Iris pigment epithelial cell (primary cell): ENCODE measurements at regions not wholly inside any gene's neighbourhood (a gene's known extent, or its start where the extent isn't known, plus 50 kb on each side); places are given as distances from the start of the nearest gene placed in this dataset.

Source experiments
- DNase-seq: peaks from one replicate; pipeline ENCODE4 v3.0.0-alpha.2; 2011; ENCODE audit warnings: low read depth

DNA sequence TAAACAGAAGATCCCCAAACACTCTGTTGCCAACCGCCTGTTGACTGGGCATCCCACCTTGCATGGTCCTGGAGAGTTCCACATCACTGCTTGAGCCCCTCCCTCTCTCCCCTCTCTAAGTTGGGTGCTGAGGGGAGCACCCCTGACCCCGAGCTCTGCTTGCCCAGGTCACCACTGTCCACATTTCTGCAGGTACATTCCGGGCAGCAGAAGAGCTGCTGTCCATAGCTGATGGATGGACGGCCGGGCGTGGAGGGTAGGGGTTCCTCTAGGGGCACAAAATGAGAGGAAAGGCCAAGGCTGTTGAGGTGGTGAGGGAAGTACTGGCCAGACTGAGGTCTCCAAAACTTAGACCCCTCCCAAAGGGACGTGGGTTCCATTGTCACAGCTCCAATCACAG is 227.4 kb upstream of the PPP2R2D start:
- DNase-seq = no peak

DNA sequence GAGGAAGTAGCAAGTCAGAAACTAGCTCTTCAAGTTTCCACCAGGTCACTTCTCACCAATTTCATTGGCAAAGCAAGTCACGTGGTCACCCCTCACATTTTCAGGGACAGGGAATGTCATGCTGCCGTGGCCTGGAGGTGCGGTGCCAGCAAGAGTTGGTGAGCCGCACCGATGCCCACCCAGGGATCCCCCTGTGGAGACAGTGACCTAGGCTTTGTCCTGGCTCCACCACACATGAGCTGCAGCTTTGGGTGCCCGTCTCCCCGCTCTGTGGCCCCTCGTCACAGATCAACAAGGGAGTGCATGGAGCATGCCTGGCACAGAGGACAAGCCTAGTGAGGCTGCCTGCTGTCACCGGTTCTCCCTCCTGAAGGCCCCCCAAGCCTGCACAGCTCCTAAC is 226.7 kb upstream of the PPP2R2D start:
- DNase-seq = no peak

DNA sequence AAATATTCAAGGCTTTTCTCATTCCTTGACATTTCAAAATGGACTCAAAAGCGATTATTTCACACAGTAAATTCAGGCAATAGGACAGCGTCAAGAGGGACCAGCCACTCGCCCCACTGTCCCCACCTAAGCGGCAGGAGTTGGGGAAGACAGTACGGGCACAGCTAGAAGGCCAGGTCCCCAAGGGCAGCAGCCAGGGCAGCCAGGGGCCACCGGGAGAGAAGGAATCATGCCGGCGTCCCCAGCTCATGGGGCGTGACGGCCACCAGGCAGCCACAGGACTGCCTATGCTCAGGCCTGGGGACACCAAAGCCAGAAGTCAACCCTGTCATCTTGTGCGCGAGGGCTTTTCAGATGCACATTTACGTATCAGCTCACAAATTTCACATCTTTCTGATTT is 225.7 kb upstream of the PPP2R2D start:
- no peak for DNase-seq

DNA sequence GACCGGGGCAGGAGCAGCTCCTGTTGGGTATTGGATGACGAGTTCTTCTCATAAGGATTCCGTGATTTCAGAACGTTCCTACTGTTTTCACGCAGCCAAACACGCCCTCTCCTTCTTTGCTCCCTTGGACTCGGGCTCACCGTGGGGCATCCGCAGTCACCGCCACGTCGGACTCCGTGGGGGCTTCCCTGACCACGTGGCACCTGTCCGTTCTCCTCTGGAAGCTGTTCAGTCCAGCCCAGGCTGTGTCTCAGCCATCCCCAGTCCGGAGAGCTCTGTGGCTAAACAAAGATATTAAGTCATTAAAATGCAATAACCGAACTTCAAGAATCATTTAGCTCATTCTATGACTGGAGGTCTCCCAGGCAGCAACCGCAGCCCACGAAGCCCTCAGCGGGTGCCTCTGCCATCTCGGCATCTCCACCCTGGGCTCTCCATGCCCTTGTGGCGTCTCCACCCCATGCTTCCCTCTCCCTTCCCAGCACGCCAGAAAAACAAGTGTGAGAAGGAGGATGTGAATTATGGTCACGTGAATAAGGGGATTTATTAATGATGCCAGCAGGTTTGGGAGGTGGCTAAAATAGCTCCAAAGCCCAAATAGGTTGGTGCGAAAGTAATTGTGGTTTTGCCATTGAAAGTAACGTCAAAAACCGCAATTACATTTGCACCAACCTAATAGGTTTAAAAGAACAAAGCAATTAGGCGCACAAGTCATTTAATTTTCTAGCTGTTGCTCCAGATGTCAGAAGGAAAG is 224.6 kb upstream of the PPP2R2D start:
- no peak for DNase-seq

DNA sequence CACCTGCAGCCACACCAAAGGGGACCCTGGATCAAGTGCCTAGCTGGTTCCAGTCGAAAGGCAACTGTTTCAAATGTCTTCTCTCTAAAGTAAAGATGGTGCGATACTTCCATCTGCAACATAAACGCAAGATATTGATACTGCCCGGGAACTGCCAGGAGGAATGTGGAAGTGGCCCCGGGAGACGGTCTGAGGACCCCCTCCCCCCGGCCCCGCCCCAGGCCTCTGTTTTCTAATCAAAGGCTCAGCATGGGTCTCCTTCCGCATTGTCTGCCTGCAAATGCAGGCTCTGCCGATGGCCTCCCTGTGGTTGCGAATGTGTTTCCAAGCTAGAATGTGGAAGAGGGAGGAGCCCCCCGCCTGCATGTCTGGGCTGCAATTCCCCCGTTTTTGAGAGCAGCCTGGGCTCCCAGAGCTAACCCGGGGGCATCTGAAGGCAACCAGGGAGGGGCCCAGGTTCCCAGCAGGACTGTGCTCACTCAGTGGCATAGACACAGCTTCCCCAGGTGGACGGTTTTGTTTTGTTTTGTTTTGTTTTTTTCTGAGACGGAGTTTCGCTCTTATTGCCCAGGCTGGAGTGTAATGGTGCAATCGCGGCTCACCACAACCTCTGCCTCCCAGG is 223.9 kb upstream of the PPP2R2D start:
- no peak for DNase-seq

DNA sequence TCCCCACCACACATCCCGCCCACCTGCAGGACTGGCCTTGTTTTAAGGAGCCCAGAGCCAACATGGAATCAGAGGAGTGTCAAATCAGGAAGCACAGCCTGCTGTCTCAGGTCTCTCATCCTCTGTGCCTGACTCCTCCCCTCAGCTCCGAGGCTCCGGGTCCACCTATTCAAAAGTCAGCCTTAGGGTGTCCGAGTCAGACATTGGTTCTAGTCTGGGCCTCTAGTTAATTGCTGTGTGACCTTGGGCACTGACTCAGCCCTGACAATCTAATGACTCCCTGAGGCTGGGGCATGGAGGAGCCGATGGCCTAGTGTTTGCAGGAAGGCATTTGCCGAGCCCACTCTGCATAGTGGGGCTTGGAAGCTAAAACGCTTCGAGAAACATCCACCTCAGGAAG is 223.1 kb upstream of the PPP2R2D start:
- no peak for DNase-seq

DNA sequence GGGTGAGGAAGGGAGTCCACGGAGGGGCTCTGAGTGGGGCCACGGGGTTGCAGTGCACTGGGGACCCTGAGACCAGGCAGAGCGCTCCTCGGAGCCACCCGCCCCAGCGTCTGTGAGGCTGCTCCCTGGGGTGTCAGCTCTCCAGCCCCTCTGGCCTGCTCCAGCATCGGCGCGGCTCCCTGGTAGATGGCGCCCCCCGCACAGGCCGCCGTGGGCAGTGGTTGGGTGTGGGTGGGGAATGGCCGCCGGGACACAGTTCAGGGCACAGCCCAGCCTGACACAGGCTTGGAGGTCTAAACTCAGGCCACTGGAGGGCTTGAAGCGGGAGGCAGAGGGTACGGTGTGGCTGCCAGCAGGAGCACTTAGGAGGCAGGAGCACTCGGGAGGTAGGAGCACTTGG is 222.6 kb upstream of the PPP2R2D start:
- no peak for DNase-seq

DNA sequence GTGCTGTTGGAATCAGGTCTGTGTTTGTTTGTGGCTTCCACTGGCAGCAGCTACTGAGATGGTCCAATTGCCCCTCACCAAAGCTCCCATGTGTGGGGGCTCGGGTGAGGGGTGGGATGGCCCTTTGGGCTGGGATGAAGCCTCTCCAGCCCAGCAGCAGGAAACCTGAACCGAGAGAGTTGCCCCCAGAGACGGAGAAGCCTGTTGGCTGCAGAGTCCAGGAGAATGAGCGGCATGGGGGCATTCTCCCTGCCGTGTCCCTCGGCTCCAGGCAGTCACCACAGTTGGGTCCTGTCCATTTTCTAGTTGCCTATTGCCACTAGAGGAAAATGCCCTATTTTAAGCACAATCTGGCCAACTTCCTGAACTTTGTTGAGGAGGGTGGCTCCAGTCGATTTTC is 222.2 kb upstream of the PPP2R2D start:
- no peak for DNase-seq

DNA sequence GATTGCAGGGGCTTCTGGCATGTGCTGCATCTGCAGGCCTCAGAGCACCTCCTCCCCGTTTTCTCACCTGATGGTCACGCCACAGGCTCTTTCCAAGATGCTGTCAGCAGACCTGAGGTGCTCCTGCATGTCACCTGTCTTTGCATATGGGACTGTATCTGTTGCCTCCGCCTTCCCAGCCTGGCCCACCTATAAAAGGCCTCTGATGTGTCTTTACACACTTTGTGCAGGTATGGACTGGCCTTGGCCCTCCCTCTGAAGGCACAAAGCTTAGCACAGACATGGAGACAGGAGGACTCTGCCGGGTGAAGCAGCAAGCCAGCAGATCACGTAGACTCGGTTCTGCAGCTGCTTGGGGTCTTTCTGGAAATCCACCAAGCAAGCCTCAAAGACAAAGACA is 220.9 kb upstream of the PPP2R2D start:
- DNase-seq = no peak

DNA sequence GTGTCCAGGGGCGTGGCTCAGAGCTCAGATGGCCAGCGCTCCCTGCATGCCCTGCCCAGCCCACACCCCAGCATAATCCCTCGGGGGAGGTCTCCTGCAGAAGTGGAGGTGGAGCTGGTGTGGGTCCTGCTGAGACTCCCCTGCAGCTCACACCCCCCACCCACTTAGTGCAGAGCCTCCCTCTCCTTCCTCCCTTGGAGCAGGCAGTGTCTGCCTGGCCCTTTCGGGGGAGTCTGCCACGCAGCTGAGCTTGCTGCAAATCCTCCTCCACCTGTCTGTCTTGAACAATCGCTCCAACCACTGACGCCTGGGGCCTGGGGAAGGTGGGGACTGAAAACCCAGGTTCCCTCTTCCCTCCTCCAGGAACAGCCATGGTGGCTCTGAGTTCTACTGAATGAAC is 219.7 kb upstream of the PPP2R2D start:
- DNase-seq = no peak

DNA sequence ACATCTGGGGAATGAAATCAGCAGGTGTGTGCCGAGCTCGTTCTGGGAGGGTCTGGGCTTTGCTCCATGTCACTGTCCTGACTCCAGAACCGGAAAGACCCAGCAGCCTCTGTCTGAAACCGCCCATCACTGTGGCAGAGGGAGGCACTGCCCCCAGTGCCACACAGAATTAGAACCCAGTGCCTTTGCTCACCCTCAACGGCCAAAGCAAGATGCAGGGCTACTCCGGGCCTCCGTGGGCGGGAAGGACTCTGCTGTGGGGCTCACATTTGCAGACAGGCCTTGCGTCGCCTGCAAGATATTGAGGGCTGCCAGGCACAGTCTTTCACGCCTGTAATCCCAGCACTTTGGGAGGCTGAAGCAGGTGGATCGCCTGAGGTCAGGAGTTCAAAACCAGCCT is 219.2 kb upstream of the PPP2R2D start:
- no peak for DNase-seq

DNA sequence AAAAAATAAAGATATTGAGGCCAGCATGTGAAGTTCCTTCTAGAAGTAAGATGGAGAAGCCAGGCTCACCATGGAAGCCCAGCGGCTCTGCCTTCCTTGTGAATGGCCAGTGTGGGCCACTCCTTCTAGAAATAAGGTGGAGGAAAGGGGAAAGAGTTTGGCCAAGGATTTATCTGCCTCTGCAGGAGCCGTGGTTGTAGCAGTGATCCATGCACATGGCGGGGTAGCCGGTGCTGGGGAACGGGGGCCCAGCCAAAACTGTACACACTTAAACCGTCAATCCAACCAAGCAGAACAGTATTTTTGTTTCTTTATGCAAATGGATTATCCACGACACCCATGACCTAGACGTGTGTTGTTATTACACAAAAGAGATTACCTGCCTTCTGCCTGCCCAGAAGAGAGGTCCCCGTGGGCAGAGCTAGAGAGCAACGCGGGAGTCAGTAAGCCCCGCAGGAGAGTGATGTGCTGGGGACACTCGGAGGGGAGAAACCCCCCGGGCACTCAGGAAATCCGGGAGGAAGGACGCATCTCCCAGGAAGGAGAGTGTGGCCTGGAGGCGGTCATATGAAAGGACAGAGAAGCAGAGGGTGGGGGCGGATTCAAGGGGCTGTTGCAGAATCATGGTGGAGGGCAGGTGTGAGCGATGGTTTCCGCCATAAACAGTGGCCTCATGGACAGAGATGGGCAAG is 218.4 kb upstream of the PPP2R2D start:
- DNase-seq = no peak

DNA sequence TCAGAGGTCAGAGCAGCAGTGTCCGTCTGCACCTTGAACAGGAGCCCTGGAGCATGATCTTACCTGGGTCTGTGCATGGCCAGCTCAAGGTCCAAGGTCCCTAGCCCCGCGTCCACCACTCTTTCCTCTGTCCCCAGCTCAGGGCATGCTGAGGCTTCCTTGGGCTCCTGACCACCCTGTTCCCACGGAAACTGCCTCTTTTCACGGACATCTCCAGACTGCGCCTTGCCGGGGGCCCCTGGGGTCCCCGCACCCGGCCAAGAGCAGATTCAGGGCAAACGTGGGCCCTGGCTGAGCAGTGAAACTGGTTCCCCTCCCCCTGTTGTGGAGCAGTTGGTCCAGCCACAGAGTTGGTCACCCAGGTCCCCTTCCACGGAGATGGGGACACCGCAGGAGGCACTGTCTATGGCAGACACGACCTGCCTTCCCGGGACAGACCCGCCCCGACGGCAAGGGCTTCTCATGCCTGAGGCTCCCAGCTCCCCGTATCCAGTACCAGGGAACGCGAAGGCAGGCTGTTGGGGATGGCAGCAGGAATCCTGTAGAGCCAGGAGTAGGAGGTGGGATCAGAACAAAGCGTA is 217.4 kb upstream of the PPP2R2D start:
- DNase-seq = no peak

DNA sequence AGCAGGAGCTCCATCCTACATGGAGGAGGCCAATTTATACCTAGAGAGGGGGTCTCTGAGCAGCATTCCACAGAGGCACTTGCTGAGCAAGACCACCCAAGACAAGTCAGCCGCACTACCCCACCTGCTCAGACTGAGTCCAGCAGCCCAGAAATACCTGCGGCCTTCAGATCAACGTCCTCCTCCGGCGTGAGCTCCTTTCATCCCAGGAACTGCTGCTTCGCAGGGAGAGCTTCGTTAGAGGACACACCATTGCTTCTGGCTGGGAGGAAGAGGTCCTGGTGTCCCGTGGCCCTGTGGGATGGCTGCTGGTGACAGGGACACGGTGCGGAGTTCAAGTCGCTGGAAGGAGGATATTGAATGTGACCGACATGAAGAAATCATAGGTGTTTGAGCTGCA is 216.9 kb upstream of the PPP2R2D start:
- DNase-seq = no peak

DNA sequence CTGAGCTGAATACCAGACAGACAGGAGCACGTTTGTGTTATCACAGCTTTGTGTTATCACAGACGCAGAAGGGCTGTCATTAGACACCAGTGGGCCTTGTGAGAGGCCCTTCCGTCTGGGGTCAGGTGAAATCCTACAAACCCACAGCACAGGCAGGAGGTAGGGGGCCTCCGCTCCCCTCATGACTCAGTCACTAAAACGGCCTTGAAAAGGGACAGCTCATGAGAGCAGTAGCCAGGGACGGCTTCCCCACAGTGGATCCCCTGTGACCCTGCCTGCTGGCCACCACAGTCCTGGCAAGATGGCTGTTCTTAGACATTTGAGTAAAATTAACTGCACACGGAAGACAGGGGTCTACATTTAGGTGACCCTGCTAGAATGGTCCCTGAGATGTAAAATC is 215.8 kb upstream of the PPP2R2D start:
- no peak for DNase-seq

DNA sequence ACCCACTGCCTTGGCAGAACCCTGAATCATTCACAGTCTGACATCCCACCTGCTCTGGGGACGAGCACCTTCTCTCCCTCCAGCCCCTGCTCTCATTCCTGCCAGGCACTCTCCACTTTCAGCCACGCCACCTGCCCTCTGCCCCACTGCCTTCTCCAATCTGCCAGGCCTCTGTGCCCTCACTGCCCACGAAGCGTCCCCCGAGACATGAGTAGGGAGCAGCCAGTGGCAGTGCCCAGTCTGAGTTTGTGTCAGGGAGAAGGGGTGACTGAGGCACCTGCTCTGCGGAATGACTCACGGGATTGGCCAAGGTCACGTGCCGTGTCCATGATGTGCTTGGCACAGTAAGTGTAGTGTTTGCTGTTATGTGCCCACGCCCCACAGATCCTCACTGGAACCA is 215.2 kb upstream of the PPP2R2D start:
- no peak for DNase-seq

DNA sequence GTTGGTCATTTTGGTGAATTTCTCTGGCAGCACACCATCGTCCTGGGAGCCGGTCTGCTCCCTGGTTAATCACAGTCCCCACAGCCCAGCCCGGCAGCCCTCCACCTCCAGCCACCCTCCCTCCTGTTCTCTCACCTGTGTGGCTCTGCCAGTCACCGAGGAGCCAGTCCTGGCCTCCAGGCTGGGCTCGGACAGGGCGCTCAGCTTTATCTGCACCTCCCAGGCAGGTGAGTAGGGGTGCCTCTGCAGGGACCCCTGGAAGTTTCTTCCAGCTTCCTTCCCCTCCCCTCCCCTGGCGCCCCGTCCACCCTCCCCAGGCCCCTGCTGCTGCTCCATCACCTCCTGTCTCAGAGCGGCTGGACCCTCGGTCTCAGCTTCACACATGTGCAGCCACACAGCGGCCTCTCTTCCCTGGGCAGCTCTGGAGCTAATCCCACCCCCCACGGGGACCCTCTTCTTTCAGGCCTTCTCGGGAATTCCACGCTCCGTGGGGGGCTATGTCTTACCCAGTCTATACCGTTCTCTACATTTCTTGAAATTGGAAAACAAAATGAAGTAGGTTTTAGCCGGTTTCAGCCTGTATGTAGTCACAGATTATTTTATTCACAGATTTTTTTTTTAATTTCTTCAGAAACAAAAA is 213.9 kb upstream of the PPP2R2D start:
- DNase-seq = no peak

DNA sequence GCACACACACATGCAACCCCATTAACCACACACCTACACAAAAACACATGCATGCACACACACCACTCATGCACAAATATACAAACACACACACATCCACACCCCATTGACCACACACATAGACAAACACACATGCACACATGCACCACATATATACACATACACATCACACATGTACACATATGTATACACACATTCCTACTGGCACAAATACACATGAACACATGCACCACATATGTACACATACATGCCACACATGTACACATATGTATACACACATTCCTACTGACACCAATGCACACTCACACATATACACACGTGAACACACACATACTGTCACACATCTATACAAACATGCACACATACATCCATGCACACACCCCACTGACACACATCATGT is 212.5 kb upstream of the PPP2R2D start:
- no peak for DNase-seq

DNA sequence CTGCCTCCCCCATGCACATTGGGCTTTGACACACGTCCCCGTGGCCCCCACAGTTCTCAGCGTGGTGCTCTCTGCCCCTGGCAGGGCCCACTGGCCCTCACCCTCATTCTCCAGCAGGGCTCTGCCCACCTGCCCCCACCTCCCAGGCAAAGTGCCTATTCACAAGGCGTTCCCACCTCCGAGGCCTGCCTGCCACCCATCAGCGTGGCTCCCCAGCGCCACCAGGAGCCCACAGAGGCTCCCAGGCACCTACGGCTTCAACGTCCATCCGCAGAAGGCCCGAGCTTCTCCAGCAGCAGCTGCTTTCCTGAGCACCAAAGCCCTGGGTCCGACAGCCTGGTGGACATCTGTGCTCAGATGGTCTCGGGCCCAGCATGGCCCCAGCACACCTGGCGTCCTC is 211.8 kb upstream of the PPP2R2D start:
- DNase-seq = no peak

DNA sequence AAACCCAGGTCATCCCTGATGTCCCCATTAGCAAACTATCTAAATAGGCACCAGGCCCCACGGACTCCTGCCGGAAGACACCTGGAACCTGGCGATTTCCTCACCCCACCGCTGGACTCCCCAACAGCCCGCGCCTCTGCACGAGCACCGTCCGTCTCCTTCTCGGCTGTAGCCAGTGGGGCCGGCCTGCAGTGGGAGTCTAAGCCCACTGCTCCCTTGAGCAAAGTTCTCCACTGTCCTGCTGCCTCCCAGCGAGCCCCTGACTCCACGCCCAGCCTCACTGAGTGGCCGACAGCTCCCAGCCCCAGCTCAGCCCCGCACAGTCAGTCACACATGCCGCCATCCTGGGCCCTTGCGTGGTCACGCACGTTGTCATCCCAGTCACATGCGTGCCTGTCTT is 211.3 kb upstream of the PPP2R2D start:
- no peak for DNase-seq

DNA sequence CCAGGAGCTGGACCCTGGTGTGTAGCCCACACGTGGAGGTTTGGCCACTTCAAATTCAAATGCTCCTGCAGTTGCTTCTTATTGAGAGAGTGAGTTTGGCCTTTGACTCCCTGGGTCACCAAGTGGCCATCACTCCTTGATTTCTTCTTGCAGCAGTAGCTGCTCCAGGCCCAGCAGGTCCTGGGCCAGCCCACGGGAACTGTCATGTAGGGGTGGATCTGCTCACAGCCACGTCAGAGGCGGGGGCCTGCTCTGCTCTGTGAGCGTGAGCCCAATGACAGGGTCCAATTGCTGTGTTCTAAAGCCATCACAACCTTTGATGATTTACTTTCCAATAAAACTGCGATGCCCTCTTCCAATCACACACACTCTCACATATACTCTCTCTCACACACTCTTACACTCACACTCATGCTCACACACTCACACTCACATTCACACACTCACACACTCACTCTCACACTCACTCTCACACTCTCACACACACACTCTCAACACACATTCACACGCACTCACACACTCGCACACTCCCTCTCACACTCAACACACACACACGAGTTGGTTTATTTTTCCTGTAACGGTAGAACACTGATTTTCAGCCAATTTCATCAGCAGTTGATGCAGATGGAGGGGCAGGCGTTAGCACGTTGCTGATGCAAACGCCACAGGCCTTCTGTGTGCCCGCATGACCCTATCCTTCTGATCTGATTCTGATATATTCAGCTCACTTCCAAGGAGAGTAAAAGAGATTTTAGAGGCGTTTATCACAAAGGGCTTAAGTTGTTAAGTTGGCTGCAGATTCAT is 210.7 kb upstream of the PPP2R2D start:
- no peak for DNase-seq

DNA sequence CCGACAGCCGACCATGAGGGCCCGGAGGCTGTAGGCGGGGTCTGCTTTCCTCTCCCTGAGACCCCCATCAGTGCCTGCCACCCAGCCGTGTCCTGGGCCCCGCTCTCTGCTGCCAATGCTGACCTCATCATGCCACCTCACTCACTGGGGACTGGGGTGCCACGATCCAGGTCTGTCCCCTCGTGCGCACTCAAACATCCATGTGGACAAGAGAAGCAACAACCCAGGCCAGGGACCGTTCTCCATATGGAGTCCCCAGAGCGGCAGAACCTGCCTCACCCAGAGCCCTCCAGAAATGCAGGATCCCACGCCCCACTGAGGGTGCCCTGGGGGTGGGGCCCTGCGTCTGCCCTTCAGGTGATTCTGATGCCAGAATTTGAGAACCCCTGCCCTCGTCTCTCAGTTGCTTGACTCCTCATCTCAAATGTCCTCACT is 210.0 kb upstream of the PPP2R2D start:
- DNase-seq = no peak
